IMR-90 (cell line): ENCODE measurements at regions not wholly inside any gene's neighbourhood (a gene's known extent, or its start where the extent isn't known, plus 50 kb on each side); places are given as distances from the start of the nearest gene placed in this dataset.
"Not testable (repeated sequence)": the region's sequence is repeated elsewhere in the genome, so short reads cannot be mapped to it uniquely, and the experiment has no call there.

Experiments
- CHD1 ChIP-seq: IDR thresholded peaks from 2 replicates; pipeline ENCODE4 v1.6.1; 2012; ENCODE audit warnings: low read depth, low read length, improper control_type of control experiment
- CTCF ChIP-seq: conservative IDR thresholded peaks from 2 replicates; pipeline ENCODE4 v1.5.1; 2012; ENCODE audit warnings: mild to moderate bottlenecking, low read depth, low read length, improper control_type of control experiment
- MAFK ChIP-seq: IDR thresholded peaks from 2 replicates; pipeline ENCODE4 v1.6.1; 2012; ENCODE audit warnings: low read depth, low read length, improper control_type of control experiment
- MAZ ChIP-seq: IDR thresholded peaks from 2 replicates; pipeline ENCODE4 v1.6.1; 2012; ENCODE audit warnings: low read depth, mild to moderate bottlenecking, low read length, improper control_type of control experiment, moderate library complexity, borderline replicate concordance
- POLR2A ChIP-seq: IDR thresholded peaks from 2 replicates; pipeline ENCODE4 v1.6.1; 2012; ENCODE audit warnings: mild to moderate bottlenecking, low read depth, low read length
- USF2 ChIP-seq: fragments of 150-350 bp; IDR thresholded peaks from 2 replicates; pipeline ENCODE4 v1.6.1; 2017; ENCODE audit warnings: mild to moderate bottlenecking, antibody characterized with exemption, low read length, low read depth

- TF ChIP-seq POLR2A, CTCF, USF2, CHD1, MAFK, MAZ: not testable (repeated sequence)
These were observed 279.7 kb upstream of the CBLB start for GRCh38 chr3:106148440-106149082.
